22Rv1 (cell line): ENCODE measurements at regions not wholly inside any gene's neighbourhood (a gene's known extent, or its start where the extent isn't known, plus 50 kb on each side); places are given as distances from the start of the nearest gene placed in this dataset.

Source experiments
- ZFX ChIP-seq: fragments of 450-650 bp; IDR thresholded peaks from 2 replicates; pipeline ENCODE4 v1.6.1; 2017; ENCODE audit warnings: antibody characterized with exemption, borderline replicate concordance
- TF ChIP-seq, protein P1 (sequence below): fragments of 450-650 bp; IDR thresholded peaks from 2 replicates; pipeline ENCODE4 v1.5.1; 2017; ENCODE audit warnings: mild to moderate bottlenecking

GRCh38 chr11:128215238-128215882, 372.0 kb downstream of the ETS1 start:
- TF ChIP-seq, protein P1, sequence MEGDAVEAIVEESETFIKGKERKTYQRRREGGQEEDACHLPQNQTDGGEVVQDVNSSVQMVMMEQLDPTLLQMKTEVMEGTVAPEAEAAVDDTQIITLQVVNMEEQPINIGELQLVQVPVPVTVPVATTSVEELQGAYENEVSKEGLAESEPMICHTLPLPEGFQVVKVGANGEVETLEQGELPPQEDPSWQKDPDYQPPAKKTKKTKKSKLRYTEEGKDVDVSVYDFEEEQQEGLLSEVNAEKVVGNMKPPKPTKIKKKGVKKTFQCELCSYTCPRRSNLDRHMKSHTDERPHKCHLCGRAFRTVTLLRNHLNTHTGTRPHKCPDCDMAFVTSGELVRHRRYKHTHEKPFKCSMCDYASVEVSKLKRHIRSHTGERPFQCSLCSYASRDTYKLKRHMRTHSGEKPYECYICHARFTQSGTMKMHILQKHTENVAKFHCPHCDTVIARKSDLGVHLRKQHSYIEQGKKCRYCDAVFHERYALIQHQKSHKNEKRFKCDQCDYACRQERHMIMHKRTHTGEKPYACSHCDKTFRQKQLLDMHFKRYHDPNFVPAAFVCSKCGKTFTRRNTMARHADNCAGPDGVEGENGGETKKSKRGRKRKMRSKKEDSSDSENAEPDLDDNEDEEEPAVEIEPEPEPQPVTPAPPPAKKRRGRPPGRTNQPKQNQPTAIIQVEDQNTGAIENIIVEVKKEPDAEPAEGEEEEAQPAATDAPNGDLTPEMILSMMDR: no peak
- TF ChIP-seq ZFX: no peak
